Astrocyte of the cerebellum (primary cell): ENCODE measurements at regions not wholly inside any gene's neighbourhood (a gene's known extent, or its start where the extent isn't known, plus 50 kb on each side); places are given as distances from the start of the nearest gene placed in this dataset.
A peak's percentile ranks its signal among the peaks of the same experiment; 100 is the strongest.

Experiments used
- DNase-seq: peaks from one replicate; pipeline ENCODE4 v3.0.0-alpha.2; 2011; ENCODE audit warnings: low read depth
- H3K4me3 ChIP-seq: 2 replicates; pipeline ENCODE4 v1.5.1; 2011; ENCODE audit warnings: mild to moderate bottlenecking, low read depth, low read length, moderate library complexity
- CTCF ChIP-seq: IDR thresholded peaks from 2 replicates; pipeline ENCODE4 v1.5.1; 2012; ENCODE audit warnings: low read length, low read depth, moderate library complexity, mild to moderate bottlenecking; ENCODE audit errors: missing control alignments
- in situ Hi-C: cut with HindIII; loops from 2 replicates; pipeline ENCODE4 v1.10.0; 2017; ENCODE audit warnings: low sequenced_read_pairs

- in situ Hi-C loops: loop anchor here (25.0 kb wide), 1 partner anchor 410 kb away; no protein-coding TSS in a partner anchor
- no peak for TF ChIP-seq CTCF
- no peak overlapping the region for H3K4me3 ChIP-seq
- no peak for DNase-seq
Measured at GRCh38 chr6:124877468-124877867, 84.8 kb upstream of the RNF217 start.

GRCh38 chr6:124879110-124879991 is 82.9 kb upstream of the RNF217 start:
- TF ChIP-seq CTCF: no peak
- no peak for DNase-seq
- H3K4me3 ChIP-seq: no peak overlapping the region
- in situ Hi-C loops: loop anchor here (25.0 kb wide), 1 partner anchor 408 kb away; no protein-coding TSS in a partner anchor

GRCh38 chr6:124879992-124880355 is 82.3 kb upstream of the RNF217 start:
- in situ Hi-C loops: loop anchor here (25.0 kb wide), 1 partner anchor 407 kb away; no protein-coding TSS in a partner anchor
- TF ChIP-seq CTCF: no peak
- no peak for DNase-seq
- no peak overlapping the region for H3K4me3 ChIP-seq

GRCh38 chr6:124881898-124882578 is 80.2 kb upstream of the RNF217 start:
- peak; percentile 1 for DNase-seq
- in situ Hi-C loops: loop anchor here (25.0 kb wide), 1 partner anchor 405 kb away; no protein-coding TSS in a partner anchor
- TF ChIP-seq CTCF: no peak
- no peak overlapping the region for H3K4me3 ChIP-seq

GRCh38 chr6:124882579-124883393 is 79.5 kb upstream of the RNF217 start:
- H3K4me3 ChIP-seq: no peak overlapping the region
- TF ChIP-seq CTCF: no peak
- DNase-seq: peak; percentile 4
- in situ Hi-C loops: loop anchor here (25.0 kb wide), 1 partner anchor 405 kb away; no protein-coding TSS in a partner anchor

GRCh38 chr6:124885171-124885570 is 77.1 kb upstream of the RNF217 start:
- DNase-seq: no peak
- TF ChIP-seq CTCF: no peak
- no peak overlapping the region for H3K4me3 ChIP-seq
- in situ Hi-C loops: loop anchor here (5.0 to 25.0 kb wide), 2 partner anchors 47 to 402 kb away; no protein-coding TSS in a partner anchor
